ENCODE measurements at regions not wholly inside any gene's neighbourhood (a gene's known extent, or its start where the extent isn't known, plus 50 kb on each side); places are given as distances from the start of the nearest gene placed in this dataset.

- DNase-seq = no peak
- Mint-ChIP-seq H3K4me3 (no peak overlapping the region), H3K36me3 (no peaks in the 10 kb centered on the region), H3K27me3 (peaks cover 29% of the 10 kb centered on the region), H3K4me1 (no peaks in the 10 kb centered on the region), H3K9me3 (no peaks in the 10 kb centered on the region), H3K27ac (no peak overlapping the region)
- CTCF ChIA-PET = no interaction called here
These were observed 64.2 kb upstream of the SPTLC1 start for GRCh38 chr9:92179286-92180001.

- CTCF ChIA-PET = no interaction called here
- H3K4me1 Mint-ChIP-seq = no peaks in the 10 kb centered on the region
These were observed 62.4 kb upstream of the SPTLC1 start for GRCh38 chr9:92177591-92177990.

DNA sequence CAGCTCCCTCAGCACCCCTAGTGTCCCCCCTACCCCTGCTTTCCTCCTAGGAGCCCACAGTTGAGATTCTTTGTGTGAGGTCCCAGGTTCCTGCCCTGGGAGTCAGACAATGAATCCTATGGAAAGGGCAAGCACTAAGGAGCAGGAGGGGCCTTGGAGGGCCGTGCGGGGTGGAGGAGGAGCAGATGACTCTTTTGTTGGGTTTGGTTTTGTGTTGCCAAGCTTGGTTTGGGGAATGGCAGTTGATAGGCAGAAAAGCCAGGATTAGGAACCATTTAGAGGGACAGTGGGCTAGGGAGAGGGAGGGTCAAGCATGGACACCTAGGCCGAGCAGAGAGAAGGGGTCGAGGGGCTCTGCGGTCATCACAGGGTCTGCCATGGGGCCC is 61.6 kb upstream of the SPTLC1 start:
- no peaks in the 10 kb centered on the region for H3K36me3 Mint-ChIP-seq
- H3K27me3 Mint-ChIP-seq = peaks cover 42% of the 10 kb centered on the region
- CTCF ChIA-PET = no interaction called here
- H3K9me3 Mint-ChIP-seq = no peaks in the 10 kb centered on the region
- no peak for DNase-seq
- H3K27ac Mint-ChIP-seq = no peak overlapping the region
- no peak overlapping the region for H3K4me3 Mint-ChIP-seq
- no peaks in the 10 kb centered on the region for H3K4me1 Mint-ChIP-seq

More at GRCh38 chr9:92177591-92177990, 62.4 kb upstream of the SPTLC1 start:
- DNase-seq = no peak
- Mint-ChIP-seq H3K27me3 (peaks cover 34% of the 10 kb centered on the region), H3K36me3 (no peaks in the 10 kb centered on the region), H3K9me3 (no peaks in the 10 kb centered on the region), H3K4me3 (no peak overlapping the region), H3K27ac (no peak overlapping the region)

DNA sequence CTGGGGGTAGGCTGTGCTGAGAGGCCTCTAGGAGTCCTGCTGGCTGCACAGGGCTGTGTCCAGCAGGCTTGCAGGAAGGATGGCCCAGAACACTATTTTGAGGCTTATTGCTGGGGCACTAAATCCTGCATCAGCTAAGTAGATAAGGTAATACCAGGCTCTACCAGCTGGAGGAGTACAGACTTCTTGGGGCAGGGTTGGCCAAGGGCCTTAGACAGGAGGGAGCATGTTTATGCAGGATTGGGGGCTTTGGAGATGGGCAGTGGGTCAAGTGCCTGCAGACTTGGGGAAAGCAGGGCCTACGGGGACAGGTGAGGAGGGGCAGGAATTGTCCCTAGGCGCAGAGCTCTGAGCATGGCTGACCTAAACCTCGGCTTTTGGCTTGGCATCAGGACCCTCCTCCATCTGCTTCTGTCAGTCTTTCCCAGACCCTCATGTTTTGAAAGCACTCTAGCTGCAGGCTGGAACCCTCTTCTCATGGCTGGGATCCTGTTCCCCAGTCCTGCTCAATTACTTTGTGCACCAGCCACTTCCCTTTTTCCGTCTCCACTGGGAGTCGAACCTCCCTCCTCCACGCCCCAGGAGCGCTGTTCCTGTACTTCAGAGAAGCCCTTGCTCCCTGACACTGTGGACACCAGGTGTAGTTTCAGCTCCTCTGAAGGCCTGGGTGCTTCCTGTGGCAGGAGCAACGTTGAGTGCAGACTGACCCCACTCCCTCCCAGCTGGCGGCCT is 61.0 kb upstream of the SPTLC1 start:
- no peak for DNase-seq
- no peaks in the 10 kb centered on the region for H3K4me1 Mint-ChIP-seq
- no peak overlapping the region for H3K27ac Mint-ChIP-seq
- peaks cover 40% of the 10 kb centered on the region for H3K27me3 Mint-ChIP-seq
- no peaks in the 10 kb centered on the region for H3K36me3 Mint-ChIP-seq
- CTCF ChIA-PET = interaction anchor here (2.4 kb wide), 1 partner anchor 37 kb away, joined by 12 read pairs; no protein-coding TSS in a partner anchor
- H3K9me3 Mint-ChIP-seq = no peaks in the 10 kb centered on the region
- H3K4me3 Mint-ChIP-seq = no peak overlapping the region

- Mint-ChIP-seq H3K27me3 (peaks cover 45% of the 10 kb centered on the region), H3K36me3 (no peaks in the 10 kb centered on the region), H3K4me3 (no peak overlapping the region), H3K4me1 (no peaks in the 10 kb centered on the region), H3K27ac (no peak overlapping the region), H3K9me3 (no peaks in the 10 kb centered on the region)
- DNase-seq = no peak
- CTCF ChIA-PET = interaction anchor here (0.6 to 2.4 kb wide), 2 partner anchors 36 to 458 kb away, joined by 3 to 12 read pairs; no protein-coding TSS in a partner anchor
These were observed 60.2 kb upstream of the SPTLC1 start for GRCh38 chr9:92175441-92175840.

- H3K36me3 Mint-ChIP-seq = no peaks in the 10 kb centered on the region
- no peaks in the 10 kb centered on the region for H3K4me1 Mint-ChIP-seq
- H3K4me3 Mint-ChIP-seq = no peak overlapping the region
- no peak for DNase-seq
- peaks cover 42% of the 10 kb centered on the region for H3K27me3 Mint-ChIP-seq
- H3K27ac Mint-ChIP-seq = no peak overlapping the region
- no peaks in the 10 kb centered on the region for H3K9me3 Mint-ChIP-seq
- CTCF ChIA-PET = no interaction called here
These were observed 58.1 kb upstream of the SPTLC1 start for GRCh38 chr9:92173318-92173717.

GRCh38 chr9:92171822-92172221 is 56.6 kb upstream of the SPTLC1 start:
- CTCF ChIA-PET = interaction anchor here (0.7 kb wide), 1 partner anchor 31 kb away, joined by 3 read pairs; no protein-coding TSS in a partner anchor
- H3K27me3 Mint-ChIP-seq = peaks cover 48% of the 10 kb centered on the region
- no peaks in the 10 kb centered on the region for H3K9me3 Mint-ChIP-seq
- no peak overlapping the region for H3K27ac Mint-ChIP-seq
- H3K4me3 Mint-ChIP-seq = no peak overlapping the region
- H3K36me3 Mint-ChIP-seq = no peaks in the 10 kb centered on the region
- H3K4me1 Mint-ChIP-seq = no peaks in the 10 kb centered on the region
- DNase-seq = no peak

- no peak for DNase-seq
- H3K27ac Mint-ChIP-seq = no peak overlapping the region
- CTCF ChIA-PET = no interaction called here
- H3K4me1 Mint-ChIP-seq = no peaks in the 10 kb centered on the region
- H3K4me3 Mint-ChIP-seq = no peak overlapping the region
- H3K27me3 Mint-ChIP-seq = peaks cover 48% of the 10 kb centered on the region
- H3K9me3 Mint-ChIP-seq = no peaks in the 10 kb centered on the region
- no peaks in the 10 kb centered on the region for H3K36me3 Mint-ChIP-seq
These were observed 56.1 kb upstream of the SPTLC1 start for GRCh38 chr9:92171281-92171680.

DNA sequence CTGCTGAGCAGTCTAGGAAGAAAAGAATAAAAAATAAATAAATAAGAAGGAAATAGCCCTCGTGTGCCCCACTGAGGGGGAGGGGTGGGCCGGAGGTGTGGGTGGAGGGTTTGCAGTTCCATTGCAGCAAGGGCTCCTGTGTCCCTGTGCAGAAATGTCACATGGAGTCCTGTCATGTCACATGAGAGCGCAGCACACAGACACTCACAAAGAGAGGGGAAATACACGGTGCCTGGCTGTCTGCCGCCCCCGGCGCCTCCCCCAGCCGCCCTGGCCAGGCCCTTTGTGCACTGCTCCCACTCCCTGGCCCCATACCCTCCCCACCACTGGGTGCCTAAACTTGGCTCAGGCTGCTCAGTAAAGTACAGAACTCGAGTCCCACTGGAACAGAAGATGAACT is 55.6 kb upstream of the SPTLC1 start:
- Mint-ChIP-seq H3K4me3 (no peak overlapping the region), H3K4me1 (no peaks in the 10 kb centered on the region), H3K36me3 (no peaks in the 10 kb centered on the region), H3K27me3 (peaks cover 48% of the 10 kb centered on the region), H3K9me3 (no peaks in the 10 kb centered on the region), H3K27ac (no peak overlapping the region)
- CTCF ChIA-PET = no interaction called here
- no peak for DNase-seq

DNA sequence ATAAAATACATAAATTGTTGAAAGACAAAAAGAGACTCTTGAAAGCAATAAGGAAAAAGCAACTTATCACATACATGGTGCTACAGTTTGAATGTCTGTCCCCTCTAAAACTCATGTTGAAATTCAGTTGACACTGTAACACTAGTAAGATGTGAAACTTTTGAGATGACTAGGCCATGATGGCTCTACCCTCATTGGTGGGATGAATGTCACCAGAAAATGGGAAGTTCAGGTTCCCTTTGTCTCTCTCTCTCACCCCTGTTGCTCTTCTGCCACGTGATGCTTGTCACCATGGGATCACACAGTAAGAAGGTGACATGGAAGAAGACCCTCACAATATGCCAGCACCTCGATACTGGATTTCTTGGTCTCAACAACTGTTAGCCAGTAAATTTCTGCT is 50.3 kb upstream of the SPTLC1 start:
- H3K9me3 Mint-ChIP-seq = peaks cover 4% of the 10 kb centered on the region
- H3K4me3 Mint-ChIP-seq = no peak overlapping the region
- CTCF ChIA-PET = interaction anchor here (2.5 kb wide), 1 partner anchor 26 kb away, joined by 13 read pairs; no protein-coding TSS in a partner anchor
- H3K27me3 Mint-ChIP-seq = peaks cover 43% of the 10 kb centered on the region
- DNase-seq = no peak
- H3K4me1 Mint-ChIP-seq = no peaks in the 10 kb centered on the region
- no peaks in the 10 kb centered on the region for H3K36me3 Mint-ChIP-seq
- no peak overlapping the region for H3K27ac Mint-ChIP-seq
